ENCODE measurements at regions not wholly inside any gene's neighbourhood (a gene's known extent, or its start where the extent isn't known, plus 50 kb on each side); places are given as distances from the start of the nearest gene placed in this dataset.

DNA sequence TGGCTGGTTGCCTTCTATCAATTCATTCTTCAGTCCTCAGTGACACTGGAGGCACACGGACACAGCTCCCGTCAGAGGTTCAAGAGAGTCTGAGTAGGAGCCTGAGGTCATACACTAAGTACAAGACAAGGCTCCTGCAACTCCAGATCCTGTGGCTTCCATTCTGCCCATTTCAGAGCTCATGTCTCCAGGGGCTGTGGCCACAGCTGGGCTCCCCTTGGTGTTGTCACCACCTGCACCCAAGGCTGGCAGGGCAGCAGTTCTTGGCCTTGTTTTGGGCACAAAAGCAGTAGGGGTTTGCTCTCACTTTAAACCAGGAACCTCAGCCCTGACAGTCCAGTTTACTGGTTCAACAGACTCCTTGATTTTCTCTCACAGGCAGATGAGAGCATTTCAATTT is 189.6 kb downstream of the ICE1 start:
- DNase-seq (ENCODE audit: extremely low spot score, unreplicated experiment) = no peak
- H3K27ac Mint-ChIP-seq = no peak overlapping the region
- no peak overlapping the region for H3K4me3 Mint-ChIP-seq
- TF ChIP-seq, protein P1, sequence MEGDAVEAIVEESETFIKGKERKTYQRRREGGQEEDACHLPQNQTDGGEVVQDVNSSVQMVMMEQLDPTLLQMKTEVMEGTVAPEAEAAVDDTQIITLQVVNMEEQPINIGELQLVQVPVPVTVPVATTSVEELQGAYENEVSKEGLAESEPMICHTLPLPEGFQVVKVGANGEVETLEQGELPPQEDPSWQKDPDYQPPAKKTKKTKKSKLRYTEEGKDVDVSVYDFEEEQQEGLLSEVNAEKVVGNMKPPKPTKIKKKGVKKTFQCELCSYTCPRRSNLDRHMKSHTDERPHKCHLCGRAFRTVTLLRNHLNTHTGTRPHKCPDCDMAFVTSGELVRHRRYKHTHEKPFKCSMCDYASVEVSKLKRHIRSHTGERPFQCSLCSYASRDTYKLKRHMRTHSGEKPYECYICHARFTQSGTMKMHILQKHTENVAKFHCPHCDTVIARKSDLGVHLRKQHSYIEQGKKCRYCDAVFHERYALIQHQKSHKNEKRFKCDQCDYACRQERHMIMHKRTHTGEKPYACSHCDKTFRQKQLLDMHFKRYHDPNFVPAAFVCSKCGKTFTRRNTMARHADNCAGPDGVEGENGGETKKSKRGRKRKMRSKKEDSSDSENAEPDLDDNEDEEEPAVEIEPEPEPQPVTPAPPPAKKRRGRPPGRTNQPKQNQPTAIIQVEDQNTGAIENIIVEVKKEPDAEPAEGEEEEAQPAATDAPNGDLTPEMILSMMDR (conservative IDR thresholded peaks at IDR 0.05) = no peak
- peaks cover 4% of the 10 kb centered on the region for H3K4me1 Mint-ChIP-seq (ENCODE audit: unreplicated experiment)
- H3K36me3 Mint-ChIP-seq = no peaks in the 10 kb centered on the region
- H3K9me3 Mint-ChIP-seq = no peaks in the 10 kb centered on the region
- H3K27me3 Mint-ChIP-seq = no peaks in the 10 kb centered on the region

DNA sequence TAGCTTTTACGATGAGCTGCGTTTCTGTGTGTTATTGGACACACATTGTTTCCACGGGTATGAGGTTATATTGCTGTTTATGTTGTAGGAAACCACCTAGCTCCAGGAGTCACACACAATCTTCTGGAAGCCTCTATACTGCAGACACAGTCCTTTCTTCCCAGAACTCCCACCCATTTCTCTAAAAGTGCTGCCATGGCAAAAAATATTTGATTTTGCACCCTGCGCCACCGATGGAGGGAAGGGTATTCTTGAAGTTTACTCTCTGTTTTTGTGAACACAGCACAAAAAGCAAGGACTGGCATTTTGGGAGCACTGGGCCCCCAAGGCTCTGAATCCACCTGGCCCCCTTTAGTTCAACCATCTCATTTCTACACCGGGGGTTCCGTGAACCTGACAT is 187.5 kb downstream of the ICE1 start:
- TF ChIP-seq, protein P1 (conservative IDR thresholded peaks at IDR 0.05) = no peak
- no peaks in the 10 kb centered on the region for H3K9me3 Mint-ChIP-seq
- no peaks in the 10 kb centered on the region for H3K27me3 Mint-ChIP-seq
- H3K36me3 Mint-ChIP-seq = no peaks in the 10 kb centered on the region
- no peak overlapping the region for H3K4me3 Mint-ChIP-seq
- H3K4me1 Mint-ChIP-seq (ENCODE audit: unreplicated experiment) = no peaks in the 10 kb centered on the region
- H3K27ac Mint-ChIP-seq = no peak overlapping the region
- no peak for DNase-seq (ENCODE audit: extremely low spot score, unreplicated experiment)

DNA sequence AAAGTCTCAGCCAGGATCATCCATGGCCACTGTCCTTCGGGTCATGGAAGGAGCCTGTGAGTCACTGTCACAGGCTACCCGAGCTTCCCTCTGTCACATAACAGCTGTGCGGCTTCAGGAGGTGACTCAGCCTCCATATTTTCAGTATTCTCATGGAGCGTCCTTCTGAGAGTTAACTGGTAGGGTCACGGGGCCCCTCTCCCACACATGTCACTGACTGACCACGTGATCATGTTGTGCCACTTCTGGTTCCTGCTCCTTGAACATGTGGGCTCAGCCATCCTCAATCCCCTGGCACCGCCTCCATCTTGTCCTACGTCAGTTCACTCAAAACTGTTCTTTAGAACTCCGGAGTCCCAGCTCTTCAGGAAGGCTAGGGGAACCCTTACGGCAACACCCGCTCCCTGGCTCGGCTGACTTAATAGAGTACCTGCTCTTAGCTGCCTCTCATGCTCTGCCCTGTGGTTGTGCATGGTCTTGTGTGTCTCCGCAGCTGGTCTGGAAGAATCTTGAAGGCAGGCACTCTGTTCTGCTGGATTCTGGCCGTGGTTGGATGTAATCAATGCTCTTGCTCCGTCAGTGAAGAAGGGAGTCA is 182.8 kb downstream of the ICE1 start:
- TF ChIP-seq, protein P1 (conservative IDR thresholded peaks at IDR 0.05) = no peak
- no peak for DNase-seq (ENCODE audit: extremely low spot score, unreplicated experiment)
- no peaks in the 10 kb centered on the region for H3K27me3 Mint-ChIP-seq
- no peak overlapping the region for H3K27ac Mint-ChIP-seq
- no peaks in the 10 kb centered on the region for H3K36me3 Mint-ChIP-seq
- no peaks in the 10 kb centered on the region for H3K4me1 Mint-ChIP-seq (ENCODE audit: unreplicated experiment)
- no peaks in the 10 kb centered on the region for H3K9me3 Mint-ChIP-seq
- no peak overlapping the region for H3K4me3 Mint-ChIP-seq

DNA sequence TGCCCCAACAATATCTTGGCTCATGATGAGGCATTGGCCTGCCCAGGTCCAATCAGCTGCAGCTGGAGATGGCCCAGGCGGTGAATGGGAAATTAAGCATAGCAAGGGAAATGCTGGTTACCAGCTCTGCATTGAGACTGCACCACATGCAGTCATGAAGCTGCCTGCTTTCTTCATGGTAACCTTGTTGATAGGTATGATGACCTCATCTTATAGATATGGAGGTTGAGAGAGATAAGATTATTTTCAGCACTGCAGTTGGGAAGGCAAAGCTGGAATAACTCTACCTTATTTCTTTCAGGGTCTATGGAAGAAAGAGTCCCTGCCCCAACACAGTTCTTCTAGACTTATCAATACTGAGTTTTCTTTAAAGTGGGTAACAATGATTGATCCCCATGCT is 180.1 kb downstream of the ICE1 start:
- no peak overlapping the region for H3K27ac Mint-ChIP-seq
- TF ChIP-seq, protein P1 (conservative IDR thresholded peaks at IDR 0.05) = no peak
- H3K4me3 Mint-ChIP-seq = no peak overlapping the region
- no peaks in the 10 kb centered on the region for H3K36me3 Mint-ChIP-seq
- no peak for DNase-seq (ENCODE audit: extremely low spot score, unreplicated experiment)
- H3K4me1 Mint-ChIP-seq (ENCODE audit: unreplicated experiment) = no peaks in the 10 kb centered on the region
- no peaks in the 10 kb centered on the region for H3K9me3 Mint-ChIP-seq
- H3K27me3 Mint-ChIP-seq = no peaks in the 10 kb centered on the region

DNA sequence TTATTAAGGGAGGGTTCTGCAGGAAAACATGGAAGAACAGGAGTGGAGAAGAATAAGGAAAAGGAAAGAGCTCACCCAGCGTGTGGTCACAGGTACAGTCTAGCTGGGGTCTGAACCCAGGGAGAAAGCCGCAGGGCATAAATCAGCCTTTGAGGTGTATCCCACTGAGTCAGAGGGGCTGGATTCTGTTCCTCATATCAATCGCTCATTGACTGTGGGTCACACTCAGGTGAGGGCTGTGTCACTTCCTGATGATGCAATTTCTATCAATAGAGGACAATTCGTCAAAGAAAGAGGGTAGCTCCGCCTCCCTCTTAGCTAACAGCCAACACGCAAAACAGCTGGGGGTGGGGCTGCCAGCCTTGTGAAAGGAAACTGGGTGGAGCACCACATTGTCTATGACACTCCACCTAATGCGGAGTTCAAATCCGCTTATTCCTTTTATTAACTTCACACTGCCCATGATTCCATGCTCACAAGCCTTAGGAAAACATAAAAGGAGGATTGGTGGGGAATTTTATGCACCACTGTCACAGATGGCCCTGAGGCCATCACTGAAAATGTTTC is 176.2 kb downstream of the ICE1 start:
- Mint-ChIP-seq H3K27ac (no peak overlapping the region), H3K9me3 (no peaks in the 10 kb centered on the region), H3K4me1 (ENCODE audit: unreplicated experiment) (no peaks in the 10 kb centered on the region), H3K4me3 (no peak overlapping the region), H3K27me3 (no peaks in the 10 kb centered on the region), H3K36me3 (no peaks in the 10 kb centered on the region)
- TF ChIP-seq, protein P1 (conservative IDR thresholded peaks at IDR 0.05) = no peak
- DNase-seq (ENCODE audit: extremely low spot score, unreplicated experiment) = no peak
